ENCODE measurements at regions not wholly inside any gene's neighbourhood (a gene's known extent, or its start where the extent isn't known, plus 50 kb on each side); places are given as distances from the start of the nearest gene placed in this dataset.

DNA sequence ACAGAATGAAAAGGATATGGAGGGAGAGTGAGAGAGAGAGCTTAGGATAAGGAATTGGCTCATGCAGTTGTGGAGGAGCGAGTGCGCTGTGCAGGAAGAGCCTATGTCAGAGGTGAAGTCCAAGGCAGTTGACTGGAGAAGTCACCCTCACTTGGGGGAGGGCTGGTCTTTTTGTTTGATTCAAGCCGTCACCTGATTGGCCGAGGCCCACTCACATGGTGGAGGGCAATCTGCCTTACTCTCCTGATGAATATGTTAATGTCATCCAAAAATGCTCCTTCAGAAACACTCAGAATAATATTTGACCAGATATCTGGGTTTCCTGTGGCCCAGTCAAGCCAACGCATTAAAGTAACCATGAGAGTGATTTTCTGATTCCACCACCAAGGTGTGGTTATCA, 131.7 kb downstream of the KATNIP start:
- DNase-seq (ENCODE audit: low read depth in 3 of 3): no peak

GRCh38 chr16:27684047-27684446, 134.1 kb downstream of the KATNIP start:
- DNase-seq (ENCODE audit: low read depth in 3 of 3): no peak

- no peak for DNase-seq (ENCODE audit: low read depth in 3 of 3)
These were observed 135.9 kb downstream of the KATNIP start for GRCh38 chr16:27685807-27686206.

GRCh38 chr16:27686926-27687325, 137.0 kb downstream of the KATNIP start:
- no peak for DNase-seq (ENCODE audit: low read depth in 3 of 3)

DNA sequence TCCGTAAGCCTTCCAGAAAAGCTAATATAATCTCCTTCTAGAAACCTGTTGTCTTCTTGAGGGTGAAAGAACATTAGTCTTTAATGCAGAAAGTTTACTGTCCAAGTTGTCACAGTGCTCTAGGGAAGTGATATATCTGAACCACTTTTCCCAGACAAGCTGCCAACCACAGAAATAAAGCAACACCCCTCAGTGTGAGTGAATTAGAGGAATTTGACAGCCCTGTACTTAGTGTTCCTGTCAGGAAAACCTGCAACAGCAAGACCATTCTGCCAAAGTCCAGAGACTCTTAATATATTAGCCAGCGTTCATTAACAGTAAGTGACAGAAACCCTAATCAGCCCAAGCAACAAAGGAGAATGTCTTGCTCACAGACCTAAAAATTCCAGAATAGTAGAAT, 137.7 kb downstream of the KATNIP start:
- no peak for DNase-seq (ENCODE audit: low read depth in 3 of 3)

DNA sequence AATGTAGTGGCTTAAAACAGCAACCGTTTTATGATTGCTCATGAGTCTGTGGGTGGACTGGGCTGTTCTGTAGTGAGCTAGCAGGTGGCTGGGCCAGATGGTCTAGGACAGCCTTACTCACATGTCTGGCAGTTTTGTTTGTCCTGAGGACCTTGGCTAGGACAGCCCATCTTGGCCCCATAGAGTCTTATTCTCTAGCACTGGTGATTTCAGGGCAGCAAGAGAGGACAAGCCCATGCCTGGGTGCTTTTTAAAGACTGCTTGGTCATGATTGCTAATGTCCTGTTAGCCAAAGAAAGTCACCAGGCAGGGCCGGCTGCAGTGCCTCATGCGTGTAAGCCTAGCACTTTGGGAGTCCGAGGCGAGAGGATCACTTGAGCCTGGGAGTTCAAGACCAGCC, 139.8 kb downstream of the KATNIP start:
- DNase-seq (ENCODE audit: low read depth in 3 of 3): no peak

DNA sequence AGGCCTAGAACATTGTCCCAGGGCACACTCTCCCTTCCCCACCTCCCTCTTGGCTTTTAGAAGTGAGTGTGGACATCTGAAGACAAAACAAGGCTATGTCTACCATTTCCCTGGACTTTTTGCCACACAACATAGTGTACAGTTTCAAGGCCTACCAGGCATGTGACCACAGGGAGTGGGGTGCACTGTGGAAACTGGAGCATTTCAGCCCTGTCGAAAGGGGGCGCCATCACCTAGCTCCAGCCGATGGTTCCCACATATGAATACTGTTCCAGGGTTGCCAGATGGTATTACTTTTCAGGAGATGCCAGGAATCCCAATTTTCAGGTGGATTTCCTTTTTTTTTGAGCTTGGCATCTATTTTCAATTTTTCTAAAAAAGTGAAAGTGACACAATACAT, 140.7 kb downstream of the KATNIP start:
- peak in 1 of 3 experiments; percentile 11 for DNase-seq (ENCODE audit: low read depth in 3 of 3)

GRCh38 chr16:27691721-27692120, 141.8 kb downstream of the KATNIP start:
- DNase-seq (ENCODE audit: low read depth in 3 of 3): no peak

GRCh38 chr16:27692576-27692975, 142.6 kb downstream of the KATNIP start:
- no peak for DNase-seq (ENCODE audit: low read depth in 3 of 3)

DNA sequence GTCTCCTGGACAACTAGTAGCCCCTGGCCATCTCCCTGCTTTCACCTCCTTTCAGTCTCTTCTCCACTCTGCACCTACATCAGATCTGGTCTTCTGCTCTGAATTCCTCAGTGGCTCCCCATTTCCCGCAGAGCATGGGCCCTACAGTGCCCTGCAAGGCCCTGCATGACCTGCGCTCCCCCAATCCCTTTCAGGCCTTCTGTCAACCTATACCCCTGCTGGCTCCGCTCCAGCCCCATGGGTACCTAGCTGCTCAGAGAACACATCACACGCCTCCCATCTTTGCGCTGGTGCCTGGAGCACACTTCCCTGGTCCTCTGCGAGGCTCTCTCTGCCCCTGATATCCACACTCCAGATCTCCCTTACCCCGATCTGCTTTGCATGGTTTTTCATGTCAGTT, 145.2 kb downstream of the KATNIP start:
- no peak for DNase-seq (ENCODE audit: low read depth in 3 of 3)

- peak in 1 of 3 experiments; percentile 5 for DNase-seq (ENCODE audit: low read depth in 3 of 3)
These were observed 148.3 kb downstream of the KATNIP start for GRCh38 chr16:27698266-27698665.

GRCh38 chr16:27698746-27699145, 148.8 kb downstream of the KATNIP start:
- DNase-seq (ENCODE audit: low read depth in 3 of 3): no peak

GRCh38 chr16:27699540-27699939, 149.6 kb downstream of the KATNIP start:
- DNase-seq (ENCODE audit: low read depth in 3 of 3): no peak

DNA sequence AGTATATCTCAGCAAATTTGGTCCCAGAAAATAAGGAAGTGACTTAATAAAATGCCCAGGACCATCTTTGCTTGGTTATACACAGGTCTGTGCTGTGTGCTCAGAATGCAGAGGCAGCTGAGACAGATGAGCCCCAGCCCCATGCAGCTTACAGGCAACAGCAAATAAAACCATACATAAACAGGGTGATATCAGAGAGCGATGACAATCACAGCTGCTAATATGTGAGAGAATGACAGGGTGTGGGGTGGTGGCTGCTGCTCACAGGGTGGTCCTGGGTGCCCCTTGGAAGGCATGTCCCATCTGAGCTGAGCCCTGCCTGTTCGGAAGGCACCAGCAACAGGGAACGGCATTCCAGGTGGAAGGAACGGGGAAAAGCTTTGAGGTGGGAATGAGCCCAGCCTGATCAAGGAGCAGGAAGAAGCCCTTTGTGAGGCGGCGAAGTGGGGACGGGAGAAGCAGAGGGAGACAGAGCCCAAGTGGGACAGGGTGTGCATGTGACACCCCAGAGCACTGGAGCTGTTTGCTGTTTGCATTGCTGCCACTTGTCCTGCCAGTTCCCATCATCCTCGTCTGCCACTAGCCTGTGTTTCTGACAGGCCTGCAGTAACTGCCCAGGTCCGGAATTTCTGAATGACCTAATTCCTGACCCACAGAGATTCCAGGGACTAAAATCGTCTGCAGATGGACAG, 150.5 kb downstream of the KATNIP start:
- DNase-seq (ENCODE audit: low read depth in 3 of 3): no peak

- DNase-seq (ENCODE audit: low read depth in 3 of 3): no peak
These were observed 151.4 kb downstream of the KATNIP start for GRCh38 chr16:27701381-27701780.

GRCh38 chr16:27703121-27703520, 153.2 kb downstream of the KATNIP start:
- DNase-seq (ENCODE audit: low read depth in 3 of 3): no peak

DNA sequence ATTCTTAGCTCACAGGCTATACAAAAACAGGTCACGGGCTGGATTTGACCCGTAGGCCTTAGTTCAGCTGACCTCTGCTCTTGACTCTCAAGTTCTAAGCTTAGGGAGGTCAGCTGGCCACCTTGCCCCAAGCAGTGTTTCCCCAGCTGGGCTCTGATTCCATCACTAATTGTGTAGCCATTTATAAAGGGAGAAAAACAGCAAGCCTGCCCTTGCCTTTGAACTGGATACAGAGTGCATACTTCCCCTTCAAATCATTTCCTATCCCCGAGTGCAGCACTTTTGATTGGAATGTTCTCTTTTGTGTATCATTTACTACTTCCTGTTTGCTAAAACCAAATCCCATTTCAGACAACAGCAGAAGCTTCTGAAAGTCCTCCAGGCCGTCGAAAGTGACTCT, 153.6 kb downstream of the KATNIP start:
- no peak for DNase-seq (ENCODE audit: low read depth in 3 of 3)

DNA sequence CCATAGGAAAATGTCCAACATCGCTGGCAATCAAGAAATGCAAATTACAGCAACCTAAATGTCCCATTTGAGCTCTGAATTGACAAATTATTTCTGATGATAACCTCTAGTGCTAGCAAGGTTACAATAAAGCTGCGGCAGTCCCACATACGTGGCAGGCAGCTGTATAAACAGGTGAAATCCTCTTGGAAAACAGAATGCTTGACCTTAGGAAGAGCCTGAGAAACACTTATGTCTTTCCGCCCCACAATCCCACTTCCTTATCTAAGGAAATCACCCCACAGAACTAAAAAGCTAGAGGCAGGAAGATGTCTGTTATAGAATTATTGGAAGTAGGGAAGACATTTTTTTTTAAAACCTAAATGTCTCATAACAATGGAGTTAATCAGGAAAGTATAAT, 154.3 kb downstream of the KATNIP start:
- no peak for DNase-seq (ENCODE audit: low read depth in 3 of 3)

DNA sequence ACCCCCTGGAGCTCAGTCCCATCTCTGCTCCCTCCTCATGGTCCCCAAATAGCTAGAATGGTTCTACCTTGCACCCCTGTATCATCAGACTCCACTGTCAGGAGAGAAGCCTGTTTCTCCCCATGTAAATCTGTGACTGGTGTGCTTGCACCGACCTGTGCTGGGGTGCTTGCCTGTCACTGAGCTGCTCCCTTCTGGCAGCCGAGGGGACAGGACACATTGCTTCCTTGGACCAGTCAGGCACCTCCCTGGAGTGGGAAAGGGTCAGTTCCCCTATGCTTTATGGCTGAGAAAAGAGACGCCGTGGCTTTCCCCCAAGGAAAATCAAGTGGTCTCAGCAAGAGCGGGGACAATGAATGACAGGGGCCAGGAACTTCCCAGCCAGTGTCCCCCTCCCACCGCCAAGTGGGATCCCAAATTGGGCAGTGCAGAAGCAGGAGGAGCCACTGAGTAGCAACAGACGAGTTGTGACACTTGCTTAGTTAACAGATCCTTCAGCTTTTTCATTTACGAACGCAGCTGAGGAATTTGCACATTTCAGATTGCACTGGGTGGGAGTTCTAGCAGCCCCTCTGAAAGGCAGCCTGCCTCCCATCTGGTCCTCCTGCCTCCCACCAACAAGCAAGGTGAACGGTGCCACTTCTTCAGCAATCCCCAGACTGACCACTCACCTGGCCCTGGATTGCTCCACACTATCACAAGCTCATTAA, 156.4 kb downstream of the KATNIP start:
- no peak for DNase-seq (ENCODE audit: low read depth in 3 of 3)

DNA sequence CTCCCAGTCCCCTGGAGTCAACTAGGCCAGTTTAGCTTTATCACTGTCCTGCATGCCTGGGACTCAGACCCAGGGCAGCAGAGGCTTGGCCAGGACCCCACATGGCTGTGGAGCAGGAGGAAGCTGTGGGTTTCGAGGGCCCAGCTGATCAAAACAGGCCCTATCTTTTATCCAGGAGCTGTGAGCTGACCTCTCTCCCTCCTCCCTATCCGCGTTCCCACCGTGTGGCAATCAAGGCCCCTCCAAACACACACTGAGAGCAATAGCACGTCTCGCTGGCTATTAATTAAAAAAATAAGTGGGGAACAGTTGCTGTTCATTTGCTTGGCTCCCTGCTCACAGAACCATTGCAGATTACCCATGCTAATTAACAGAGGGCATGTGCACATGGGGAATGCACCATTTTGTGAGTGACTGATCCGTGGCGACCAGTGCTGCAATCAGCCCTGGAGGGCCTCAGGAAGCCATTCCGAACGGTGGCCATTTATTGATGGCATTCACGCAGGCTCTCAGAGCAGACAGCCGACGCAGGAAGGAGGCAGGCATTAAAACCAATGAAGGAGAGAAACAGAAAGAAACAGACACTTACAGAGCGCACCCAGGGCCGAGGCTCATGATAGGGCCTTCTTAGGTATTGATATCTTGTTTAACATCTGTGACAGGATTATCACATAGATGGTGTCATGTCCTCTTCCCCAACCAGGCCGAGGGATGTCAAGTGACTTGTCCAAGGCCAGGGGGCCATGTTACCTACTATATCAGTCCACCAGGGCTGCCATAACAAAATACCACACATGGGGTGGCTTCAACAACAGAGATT, 157.1 kb downstream of the KATNIP start:
- DNase-seq (ENCODE audit: low read depth in 3 of 3): no peak

- no peak for DNase-seq (ENCODE audit: low read depth in 3 of 3)
These were observed 158.7 kb downstream of the KATNIP start for GRCh38 chr16:27708651-27709050.

- no peak for DNase-seq (ENCODE audit: low read depth in 3 of 3)
These were observed 162.3 kb downstream of the KATNIP start for GRCh38 chr16:27712251-27712711.

DNA sequence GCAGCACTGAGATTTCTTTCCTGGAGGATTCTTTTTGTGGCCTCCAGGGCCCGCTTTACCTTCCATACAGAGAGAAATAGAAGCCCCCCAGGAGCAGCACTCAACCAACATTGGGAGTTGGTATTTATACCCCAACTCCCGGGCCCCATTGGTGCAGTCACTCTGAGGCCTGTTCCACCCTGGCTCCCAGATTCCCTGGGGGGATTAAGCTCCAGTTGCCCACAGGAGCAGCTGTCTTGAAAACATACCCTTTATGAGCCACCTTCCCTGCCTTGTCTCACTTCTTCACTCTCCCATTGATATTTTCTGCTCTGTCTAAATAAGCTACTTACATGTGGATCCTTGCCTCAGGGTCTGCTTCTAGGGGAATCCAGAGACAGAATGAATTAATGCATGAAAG, 167.8 kb downstream of the KATNIP start:
- no peak for DNase-seq (ENCODE audit: low read depth in 3 of 3)
